ENCODE measurements at regions not wholly inside any gene's neighbourhood (a gene's known extent, or its start where the extent isn't known, plus 50 kb on each side); places are given as distances from the start of the nearest gene placed in this dataset.

- TF ChIP-seq POLR2A (IDR thresholded peaks at IDR 0.05; ENCODE audit: low read depth, low read length) = no peak
- TF ChIP-seq, protein P1, sequence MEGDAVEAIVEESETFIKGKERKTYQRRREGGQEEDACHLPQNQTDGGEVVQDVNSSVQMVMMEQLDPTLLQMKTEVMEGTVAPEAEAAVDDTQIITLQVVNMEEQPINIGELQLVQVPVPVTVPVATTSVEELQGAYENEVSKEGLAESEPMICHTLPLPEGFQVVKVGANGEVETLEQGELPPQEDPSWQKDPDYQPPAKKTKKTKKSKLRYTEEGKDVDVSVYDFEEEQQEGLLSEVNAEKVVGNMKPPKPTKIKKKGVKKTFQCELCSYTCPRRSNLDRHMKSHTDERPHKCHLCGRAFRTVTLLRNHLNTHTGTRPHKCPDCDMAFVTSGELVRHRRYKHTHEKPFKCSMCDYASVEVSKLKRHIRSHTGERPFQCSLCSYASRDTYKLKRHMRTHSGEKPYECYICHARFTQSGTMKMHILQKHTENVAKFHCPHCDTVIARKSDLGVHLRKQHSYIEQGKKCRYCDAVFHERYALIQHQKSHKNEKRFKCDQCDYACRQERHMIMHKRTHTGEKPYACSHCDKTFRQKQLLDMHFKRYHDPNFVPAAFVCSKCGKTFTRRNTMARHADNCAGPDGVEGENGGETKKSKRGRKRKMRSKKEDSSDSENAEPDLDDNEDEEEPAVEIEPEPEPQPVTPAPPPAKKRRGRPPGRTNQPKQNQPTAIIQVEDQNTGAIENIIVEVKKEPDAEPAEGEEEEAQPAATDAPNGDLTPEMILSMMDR (IDR thresholded peaks at IDR 0.05; ENCODE audit: extremely low read depth in 1 of 2, insufficient read depth in 1 of 2, low read depth in 1 of 2, low read length in 2 of 2) = no peak
- TF ChIP-seq GATA2 (IDR thresholded peaks at IDR 0.05; ENCODE audit: insufficient read depth, insufficient read length, low read depth, low read length) = no peak
- TF ChIP-seq POLR2AphosphoS5 (IDR thresholded peaks at IDR 0.05; ENCODE audit: insufficient read depth, low read depth, low read length) = no peak
- no peak for TF ChIP-seq MAX (IDR thresholded peaks at IDR 0.05; ENCODE audit: insufficient read depth, insufficient read length)
- no peak for TF ChIP-seq EZH2 (IDR thresholded peaks at IDR 0.05; ENCODE audit: borderline replicate concordance, low read depth, low read length, severe bottlenecking)
- no peak for TF ChIP-seq FOS (IDR thresholded peaks at IDR 0.05; ENCODE audit: borderline replicate concordance, insufficient read depth, low read length)
- TF ChIP-seq MYC (IDR thresholded peaks at IDR 0.05; ENCODE audit: low read depth, low read length) = no peak
Observed at GRCh38 chr2:42925742-42926433, 133.5 kb upstream of the HAAO start.

Measured in endothelial cell of umbilical vein (primary cell).